HG03103 (cell line): ENCODE measurements at regions not wholly inside any gene's neighbourhood (a gene's known extent, or its start where the extent isn't known, plus 50 kb on each side); places are given as distances from the start of the nearest gene placed in this dataset.

Experiments
- ATAC-seq: cut with Tn5 transposase; IDR thresholded peaks from one replicate; pipeline ENCODE4 v1.9.1; 2021; ENCODE audit warnings: low read depth; ENCODE audit not compliant: unreplicated experiment

DNA sequence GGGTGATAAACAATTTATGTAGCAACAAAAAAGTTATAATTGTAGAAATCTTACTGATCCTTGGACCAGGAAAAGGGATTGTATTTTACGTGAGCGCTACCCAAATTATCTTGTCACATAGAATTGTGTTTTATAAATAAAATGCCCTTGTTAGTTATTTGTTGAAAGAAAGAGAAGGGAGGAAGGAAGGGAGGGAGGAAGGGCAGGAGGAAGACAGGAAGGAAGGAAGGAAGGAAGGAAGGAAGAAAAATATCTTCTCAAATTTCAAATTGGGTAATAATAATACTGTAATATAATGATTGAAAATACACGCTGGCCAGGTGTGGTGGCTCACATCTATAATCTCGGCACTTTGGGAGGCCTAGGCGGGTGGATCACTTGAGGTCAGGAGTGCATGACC is 206.2 kb upstream of the TLL1 start:
- ATAC-seq, result no peak

DNA sequence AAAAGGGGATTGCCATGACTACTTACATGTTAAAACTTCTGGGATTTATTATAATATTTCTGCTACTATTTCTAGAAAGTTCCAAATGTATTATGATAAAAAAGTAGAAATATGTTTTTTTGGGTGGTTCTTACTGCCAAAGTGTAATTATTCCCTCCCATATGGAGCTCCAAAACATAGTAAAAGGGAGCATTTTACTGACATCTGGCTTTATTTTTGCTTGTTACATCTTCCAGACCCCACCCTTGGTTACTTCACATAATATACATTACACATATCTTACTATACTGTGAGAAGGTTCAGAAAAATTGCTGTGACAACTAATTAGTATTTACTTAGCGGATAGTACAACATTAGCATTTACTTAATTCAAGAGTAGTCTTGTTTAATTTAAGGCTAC is 205.1 kb upstream of the TLL1 start:
- no peak for ATAC-seq

DNA sequence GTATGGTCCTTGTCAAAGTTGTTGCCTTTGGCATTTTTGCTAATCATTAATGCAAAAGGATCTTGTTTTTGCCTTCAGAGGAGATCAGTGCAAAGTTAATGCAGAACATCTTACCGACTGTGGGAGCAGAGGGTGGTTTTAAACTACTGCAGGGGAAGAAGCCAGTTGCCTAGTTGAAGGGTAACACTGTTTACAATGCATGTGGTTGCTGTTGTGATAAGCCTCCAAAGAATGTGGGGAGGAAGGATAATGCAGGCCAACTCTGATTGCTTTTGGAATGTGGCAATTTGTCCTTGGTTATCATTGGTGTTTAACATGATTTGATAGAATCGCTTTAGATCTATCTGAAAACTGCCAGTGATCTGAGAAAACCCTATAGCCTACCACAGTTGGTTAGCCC is 204.3 kb upstream of the TLL1 start:
- ATAC-seq, result no peak

DNA sequence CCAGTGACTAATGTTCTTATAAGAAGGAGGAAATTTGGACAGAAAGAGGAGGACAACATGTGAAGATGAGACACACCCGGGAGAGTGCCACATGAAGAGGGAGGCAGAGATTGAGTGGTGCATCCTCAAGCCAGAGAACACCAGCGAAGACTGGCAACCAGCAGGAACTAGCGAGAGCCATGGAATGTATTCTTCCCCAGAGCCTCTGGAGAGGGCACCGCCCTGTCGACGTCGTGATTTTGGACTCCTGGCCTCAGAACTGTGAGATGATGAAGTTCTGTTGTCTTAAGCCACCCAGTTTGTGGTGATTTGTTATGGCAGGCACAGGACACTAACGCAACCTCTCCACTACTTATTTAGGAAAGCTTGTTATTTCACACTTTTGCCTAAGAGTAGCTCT is 196.0 kb upstream of the TLL1 start:
- no peak for ATAC-seq

DNA sequence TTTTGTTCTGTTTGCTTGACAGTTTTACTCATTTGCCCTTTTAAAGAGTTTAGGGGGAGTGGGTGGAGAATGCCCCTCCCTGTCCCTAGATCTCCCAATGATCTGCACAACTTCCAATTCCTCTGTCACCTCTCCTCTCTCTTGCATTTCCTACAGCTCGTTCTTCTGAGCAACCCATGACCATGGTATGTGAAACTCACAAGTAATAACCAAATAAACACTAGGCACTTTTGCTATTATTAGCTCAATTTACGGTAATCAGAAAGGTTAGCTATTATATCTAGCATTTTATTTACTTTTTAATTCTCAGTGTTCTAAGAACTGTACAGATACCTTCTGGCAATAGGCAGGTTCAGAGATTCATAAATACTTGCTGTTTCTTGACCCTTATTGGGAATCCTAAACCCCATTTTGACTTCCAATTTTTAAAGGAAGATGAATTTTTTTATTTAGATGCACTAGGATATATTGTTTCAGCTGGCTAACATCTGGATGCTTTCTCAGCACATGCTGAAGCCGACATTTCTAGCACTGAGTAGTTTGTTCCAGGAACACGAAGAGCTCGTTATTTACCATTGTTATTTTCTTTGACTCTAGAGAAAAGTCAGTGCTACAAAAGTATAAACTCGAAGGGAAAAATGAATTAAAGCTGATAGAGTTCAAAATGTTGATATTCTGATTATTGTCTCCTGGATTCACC is 194.7 kb upstream of the TLL1 start:
- ATAC-seq, result no peak

DNA sequence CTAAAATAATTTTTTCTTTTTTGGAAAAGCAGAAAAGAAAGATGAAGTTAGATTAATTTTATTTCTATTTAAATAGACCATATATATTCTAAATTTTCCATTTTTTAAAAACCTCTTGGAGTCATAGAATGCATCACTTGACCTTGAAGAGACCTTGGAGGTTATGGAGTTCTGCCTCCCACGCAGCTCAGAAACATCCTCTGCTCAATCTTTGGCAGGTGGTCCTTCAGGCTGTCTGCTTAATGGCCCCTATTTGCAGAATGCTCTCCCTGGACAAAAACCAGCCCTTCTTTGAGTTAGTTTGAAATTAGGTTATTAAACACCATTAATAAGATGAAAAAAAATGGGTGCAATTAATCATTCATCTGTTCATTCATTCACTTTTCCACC is 194.1 kb upstream of the TLL1 start:
- no peak for ATAC-seq

DNA sequence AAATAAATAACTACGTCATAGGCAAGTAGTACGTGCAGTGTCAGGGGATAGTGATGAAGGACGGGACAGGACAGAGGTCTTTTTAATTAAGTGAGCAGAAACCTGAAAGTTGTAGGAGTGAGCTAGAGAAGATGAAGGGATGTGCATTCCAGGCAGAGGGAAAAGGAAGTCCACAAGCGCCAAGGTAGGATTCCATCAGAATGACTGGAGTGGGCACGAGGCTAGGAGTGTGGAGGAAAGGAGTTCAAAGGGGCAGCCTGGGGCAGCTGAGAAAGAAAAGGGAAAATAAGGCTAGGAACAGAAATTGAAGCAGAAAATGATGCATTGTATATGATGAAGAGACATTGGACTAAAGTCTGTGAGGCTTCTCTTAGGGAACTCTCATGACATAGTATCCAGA is 192.2 kb upstream of the TLL1 start:
- ATAC-seq, result no peak

DNA sequence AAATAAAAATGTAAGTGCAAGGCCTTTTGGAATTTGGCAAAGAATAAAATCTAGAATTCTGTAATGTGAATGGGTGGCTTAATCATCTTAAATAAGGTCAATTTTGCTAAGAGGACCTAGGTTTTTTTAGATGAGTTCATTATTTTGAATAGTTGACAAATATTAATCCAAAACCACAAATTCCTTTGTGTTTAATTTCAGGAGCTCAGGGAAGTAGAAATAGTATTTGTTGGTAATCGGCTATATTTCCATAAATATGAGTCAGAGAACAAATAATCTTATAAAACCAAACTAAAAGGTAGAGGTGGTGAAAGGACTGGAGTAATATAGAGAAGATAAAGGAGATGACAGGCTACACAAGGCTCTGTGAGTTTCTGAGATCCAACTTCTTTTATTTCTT is 190.4 kb upstream of the TLL1 start:
- no peak for ATAC-seq

DNA sequence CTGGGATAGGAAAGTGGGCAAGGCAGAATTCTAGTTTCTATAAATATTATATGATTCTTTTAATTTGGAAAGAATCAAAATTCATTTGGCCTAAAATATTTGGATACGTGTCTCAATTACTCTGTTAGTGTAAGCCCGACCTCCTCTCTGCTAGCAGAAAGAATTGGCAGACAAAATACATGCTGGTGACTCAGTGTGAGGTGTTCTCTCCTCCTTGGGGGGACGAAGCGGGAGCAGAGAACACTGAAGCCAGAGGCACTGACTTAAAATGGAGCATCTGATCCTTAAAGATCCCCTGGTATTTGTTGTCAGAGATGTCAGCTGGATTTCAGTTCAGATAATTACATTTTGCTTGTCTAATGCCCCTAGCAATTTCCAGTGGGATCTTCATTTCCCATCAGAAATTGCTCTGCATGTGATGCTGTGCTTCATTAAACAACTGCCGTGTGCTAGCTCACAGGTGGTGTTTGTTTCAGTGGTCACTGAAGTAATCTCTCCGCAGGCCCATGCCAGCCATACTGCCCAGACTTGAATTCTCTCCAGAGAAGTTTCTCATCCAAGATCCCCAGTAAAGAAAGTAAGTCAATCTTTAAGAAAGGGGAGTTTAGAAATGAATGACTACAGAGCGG is 188.7 kb upstream of the TLL1 start:
- no peak for ATAC-seq

DNA sequence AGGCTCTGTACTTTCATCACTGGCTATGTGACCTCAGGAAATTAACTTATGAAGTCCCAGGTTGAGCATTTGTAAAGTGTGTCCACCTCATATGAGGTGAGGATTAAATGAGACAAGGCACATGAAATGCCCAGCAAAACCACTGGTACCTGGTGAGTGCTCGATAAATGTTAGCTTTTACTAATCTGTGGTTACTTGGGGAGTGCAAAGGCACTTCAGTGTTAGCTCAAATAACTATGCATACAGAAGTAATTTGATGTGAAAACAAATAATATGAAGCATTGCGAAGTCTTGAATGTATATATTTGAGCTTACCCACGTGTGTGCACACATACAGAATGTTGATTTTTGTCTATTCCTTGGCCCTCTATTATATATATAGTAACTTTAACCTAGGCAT is 186.3 kb upstream of the TLL1 start:
- no peak for ATAC-seq

DNA sequence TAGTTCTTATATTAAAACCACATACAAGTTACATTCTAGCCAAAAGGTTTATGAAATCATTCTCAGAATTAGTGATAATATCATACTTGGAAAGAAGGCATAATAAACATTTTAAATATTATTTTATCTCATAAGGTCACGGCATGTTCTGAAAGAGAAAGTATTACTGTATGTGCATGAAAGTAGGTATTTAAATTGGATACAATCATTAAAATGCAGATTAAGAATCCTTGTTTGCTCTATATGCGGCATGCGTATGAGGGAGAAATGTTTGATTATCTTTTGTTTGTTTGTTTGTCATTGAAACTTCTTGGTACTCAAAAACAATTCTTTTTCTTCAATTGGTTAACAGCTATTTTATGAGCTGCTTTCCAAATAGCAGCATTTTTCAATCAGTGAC is 183.9 kb upstream of the TLL1 start:
- ATAC-seq, result no peak

DNA sequence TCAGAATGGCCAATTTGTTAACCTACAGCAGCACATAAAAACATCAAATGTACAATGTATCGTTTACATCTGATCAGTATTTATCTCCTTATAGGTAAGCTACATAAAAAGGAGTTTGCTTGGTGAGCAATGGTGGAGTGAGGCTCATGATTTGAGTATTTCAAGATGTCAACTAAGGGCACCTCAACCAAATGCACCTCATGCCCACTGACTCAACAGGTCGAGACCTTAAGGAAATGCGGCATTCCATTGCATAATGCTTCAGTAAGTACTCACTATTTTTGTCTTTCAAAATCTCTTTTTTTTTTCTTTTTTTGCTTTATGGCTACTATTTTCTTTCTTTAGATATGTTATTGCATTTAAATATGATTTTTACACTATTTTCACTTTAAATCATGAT is 181.0 kb upstream of the TLL1 start:
- no peak for ATAC-seq

DNA sequence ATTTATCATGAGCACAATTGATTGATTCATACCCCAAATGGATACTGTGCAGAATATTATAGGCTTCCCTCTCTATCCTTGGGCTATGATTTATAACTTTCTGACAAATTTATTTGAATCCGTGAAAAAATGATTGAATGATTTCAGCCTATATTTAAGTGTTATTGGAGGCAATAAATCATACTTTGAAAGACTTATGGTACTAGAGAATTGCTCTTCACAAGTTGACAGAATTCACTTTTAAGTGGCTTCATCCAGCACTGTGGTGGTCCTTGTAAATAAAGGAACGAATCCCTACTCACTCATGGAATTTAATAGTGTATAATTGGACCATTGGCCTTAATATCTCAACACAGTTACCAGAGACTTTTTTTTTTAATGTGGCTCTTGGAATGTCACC is 174.8 kb upstream of the TLL1 start:
- ATAC-seq, result no peak

DNA sequence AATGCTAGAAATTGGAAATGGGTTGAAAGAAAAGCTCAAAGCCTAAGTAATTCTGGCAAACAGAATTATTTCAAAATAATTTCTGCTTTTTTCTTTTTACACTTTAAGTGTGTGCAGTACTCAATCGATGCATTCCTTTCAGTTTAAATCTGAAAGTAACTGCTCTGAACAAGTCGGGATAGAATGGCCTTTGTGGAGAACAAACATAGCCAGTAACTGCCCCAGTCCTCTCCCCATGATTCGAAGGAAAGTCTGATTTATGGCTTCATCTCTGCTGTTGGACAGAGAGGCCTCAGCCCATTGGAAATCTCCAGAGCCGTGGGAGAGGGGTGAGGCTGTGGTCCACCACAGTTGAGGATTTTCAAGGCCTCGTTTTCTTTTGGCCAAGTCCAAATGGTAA is 174.0 kb upstream of the TLL1 start:
- no peak for ATAC-seq

DNA sequence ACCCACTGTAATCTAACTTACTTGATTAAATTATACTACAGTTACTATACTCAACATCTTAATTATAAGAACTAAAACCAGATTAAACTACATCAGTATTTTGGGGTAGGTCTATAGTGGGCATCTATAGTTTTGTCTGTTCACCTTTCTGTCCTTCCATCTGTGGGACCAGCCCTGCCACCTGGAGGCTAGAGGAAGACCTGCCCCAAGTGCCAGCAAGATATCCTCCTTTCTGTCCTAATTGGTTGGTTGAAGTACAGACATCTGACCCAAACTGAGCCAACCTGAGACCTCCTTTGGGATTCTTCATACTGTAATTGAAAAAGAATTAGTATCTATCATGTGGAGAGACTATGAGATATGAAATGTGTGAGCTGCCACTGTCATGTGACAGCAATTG is 172.2 kb upstream of the TLL1 start:
- no peak for ATAC-seq

DNA sequence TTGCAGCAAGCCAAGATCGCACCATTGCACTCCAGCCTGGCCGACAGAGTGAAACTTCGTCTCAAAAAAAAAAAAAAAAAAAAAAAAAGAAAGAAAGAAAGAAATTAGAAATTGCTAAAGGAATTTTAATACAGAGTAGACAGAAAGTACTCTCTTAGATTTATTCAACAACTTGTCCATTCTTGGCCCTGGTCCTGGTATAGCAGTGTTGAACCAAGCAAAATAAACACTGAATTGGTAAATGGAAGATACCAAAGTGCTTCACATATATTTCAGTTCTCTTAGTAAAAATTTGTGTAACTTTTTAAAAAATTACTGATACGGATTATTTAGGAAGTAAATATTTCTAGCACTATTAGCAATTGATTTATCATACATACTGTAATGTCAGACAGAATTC is 165.9 kb upstream of the TLL1 start:
- no peak for ATAC-seq

DNA sequence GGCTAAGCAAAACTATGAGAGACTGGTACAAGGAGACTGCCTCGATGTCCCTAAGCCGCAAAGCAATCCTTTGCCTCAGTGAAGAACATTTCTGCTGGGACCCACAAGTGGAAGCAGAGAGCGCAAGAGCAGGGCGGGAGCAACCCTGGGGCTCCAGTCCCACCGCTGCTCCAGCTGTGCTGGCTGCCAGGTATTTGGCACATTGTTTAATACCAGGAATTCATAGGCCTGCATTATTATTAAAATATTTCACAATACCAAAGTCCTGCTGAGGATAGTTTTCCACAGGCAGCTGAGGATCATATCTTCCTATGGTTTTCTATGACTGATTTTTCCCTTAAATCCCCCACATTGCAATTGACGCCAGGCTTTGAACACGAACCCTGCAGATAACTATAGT is 163.5 kb upstream of the TLL1 start:
- ATAC-seq, result no peak

DNA sequence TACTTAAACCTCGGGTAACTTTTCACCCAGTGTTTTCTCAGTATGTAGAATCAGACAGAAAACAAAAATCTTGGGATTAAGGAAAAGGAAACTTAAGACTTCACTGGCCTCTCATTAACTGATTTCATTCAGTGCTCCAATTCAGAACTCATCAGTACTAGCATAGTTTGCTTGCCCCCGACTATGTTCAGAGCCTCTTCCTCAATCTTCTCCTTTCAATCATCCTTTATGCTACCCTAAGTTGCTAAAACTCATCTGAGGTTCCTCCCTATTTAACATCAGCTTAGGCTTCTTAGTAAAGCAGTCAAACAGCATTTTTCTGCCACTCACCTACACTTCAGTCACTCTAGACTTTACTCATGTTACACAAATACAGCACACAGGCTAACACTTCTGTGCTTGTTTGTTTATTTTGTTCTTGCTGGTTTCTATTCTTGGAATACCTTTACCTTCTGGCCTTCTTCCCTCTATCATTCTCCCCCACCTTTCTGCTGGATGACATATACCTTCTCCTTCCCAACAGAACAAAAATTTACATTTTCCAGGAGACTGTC is 163.0 kb upstream of the TLL1 start:
- ATAC-seq, result no peak

DNA sequence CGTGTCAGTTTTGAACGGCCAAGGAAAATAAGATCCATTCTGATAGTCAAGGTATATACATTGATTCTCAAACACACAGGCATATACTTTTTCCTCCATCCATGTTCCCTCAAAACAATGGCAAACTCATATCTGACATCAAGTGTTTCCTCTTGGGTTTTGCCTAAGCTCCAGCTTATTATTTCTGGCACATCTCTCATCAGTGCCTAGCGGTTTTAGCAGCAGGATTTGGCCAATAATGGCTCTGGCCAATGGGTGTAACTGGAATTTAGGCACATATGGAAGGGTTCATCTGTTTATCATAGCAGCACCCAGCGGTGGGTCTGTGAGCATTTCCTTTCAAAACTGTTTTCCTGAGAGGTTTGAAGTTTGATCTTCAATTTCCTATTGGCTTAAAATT is 161.6 kb upstream of the TLL1 start:
- no peak for ATAC-seq

DNA sequence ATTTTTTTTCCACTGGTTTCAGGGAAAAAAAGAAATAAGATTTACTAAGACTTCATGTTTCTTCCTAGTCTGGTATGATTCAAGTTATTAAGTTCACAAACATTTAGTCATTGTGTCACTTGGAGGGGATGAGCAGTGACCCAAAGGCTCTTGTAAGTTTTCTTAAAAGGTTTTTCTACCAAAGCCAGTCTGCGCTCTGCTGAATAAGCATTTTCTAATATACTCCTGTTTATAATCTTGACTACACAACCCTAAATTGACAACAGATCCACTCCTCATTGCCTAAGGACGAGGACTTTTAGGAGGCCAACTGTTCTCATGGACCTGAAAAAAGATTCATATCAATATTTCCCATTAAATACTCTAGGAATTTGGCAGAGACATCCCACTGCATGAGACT is 161.1 kb upstream of the TLL1 start:
- ATAC-seq, result no peak

DNA sequence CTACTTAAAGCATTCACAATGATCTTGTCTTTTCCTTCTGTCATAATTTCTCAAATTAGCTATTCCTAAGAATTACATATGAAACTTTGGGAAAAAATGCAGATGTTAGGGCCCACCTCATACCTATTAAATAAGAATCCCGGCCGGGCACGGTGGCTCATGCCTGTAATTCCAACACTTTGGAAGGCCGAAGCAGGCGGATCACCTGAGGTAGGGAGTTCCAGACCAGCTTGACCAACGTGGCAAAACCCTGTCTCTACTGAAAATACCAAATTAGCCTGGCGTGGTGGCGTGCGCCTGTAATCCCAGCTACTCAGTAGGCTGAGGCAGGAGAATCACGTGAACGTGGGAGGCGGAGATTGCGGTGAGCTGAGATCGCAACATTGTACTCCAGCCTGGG is 158.4 kb upstream of the TLL1 start:
- no peak for ATAC-seq

DNA sequence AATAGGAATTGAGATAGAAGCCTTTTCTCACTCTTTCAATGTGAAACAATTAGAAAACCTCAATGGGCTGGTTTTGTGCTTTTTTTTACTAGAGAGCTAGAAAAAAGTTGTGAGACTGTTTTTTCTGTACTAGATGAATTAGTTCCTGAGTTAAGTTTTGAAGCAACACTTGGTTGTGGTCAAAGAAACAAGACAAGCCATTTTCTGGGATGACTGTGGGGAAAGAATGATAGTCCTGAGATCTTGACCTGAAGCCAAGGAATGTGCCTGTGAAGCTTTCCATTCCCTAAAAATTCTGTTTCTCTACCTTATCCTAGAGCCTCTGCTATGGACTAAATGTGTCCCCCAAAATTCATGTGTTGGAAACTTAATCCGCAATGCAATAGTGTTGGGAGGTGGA is 157.8 kb upstream of the TLL1 start:
- no peak for ATAC-seq

DNA sequence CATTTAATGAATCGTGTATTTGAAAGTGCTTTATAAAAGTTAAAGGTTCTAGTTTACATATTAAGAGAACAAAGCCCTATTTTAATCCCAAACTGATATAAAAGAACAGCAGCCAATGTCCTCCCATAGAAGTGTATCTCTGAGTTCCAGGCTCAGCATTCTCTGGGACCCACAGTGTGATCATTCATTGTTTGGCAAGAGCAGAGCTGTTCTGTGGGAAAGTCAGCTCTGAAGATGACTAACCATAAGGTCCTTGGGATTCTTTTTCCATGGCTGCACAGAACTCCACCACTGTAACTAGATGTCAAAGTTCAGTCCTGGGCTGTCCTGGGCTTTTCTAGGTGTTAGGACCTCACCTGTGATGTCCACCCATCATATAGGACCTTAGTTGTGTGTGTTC is 157.0 kb upstream of the TLL1 start:
- no peak for ATAC-seq
